ENCODE measurements at regions not wholly inside any gene's neighbourhood (a gene's known extent, or its start where the extent isn't known, plus 50 kb on each side); places are given as distances from the start of the nearest gene placed in this dataset.

- Mint-ChIP-seq H3K9me3 (ENCODE audit: low read depth) (no peaks in the 10 kb centered on the region), H3K4me1 (ENCODE audit: low read depth) (no peaks in the 10 kb centered on the region), H3K27ac (no peak overlapping the region), H3K27me3 (peaks cover 35% of the 10 kb centered on the region), H3K4me3 (ENCODE audit: low read depth) (no peak overlapping the region), H3K36me3 (ENCODE audit: insufficient read depth) (no peaks in the 10 kb centered on the region)
- TF ChIP-seq CTCF (IDR thresholded peaks at IDR 0.05; ENCODE audit: unreplicated experiment), result no peak
- DNase-seq (ENCODE audit: low spot score, unreplicated experiment), result no peak
These were observed 233.6 kb upstream of the IRX1 start for GRCh38 chr5:3361811-3362605.

GRCh38 chr5:3359642-3360041 lies 236.0 kb upstream of the IRX1 start:
- H3K4me3 Mint-ChIP-seq (ENCODE audit: low read depth), result no peak overlapping the region
- DNase-seq (ENCODE audit: low spot score, unreplicated experiment), result no peak
- H3K27ac Mint-ChIP-seq, result no peak overlapping the region
- no peak for TF ChIP-seq CTCF (IDR thresholded peaks at IDR 0.05; ENCODE audit: unreplicated experiment)
- no peaks in the 10 kb centered on the region for H3K9me3 Mint-ChIP-seq (ENCODE audit: low read depth)
- H3K36me3 Mint-ChIP-seq (ENCODE audit: insufficient read depth), result no peaks in the 10 kb centered on the region
- H3K27me3 Mint-ChIP-seq, result peaks cover 33% of the 10 kb centered on the region
- no peaks in the 10 kb centered on the region for H3K4me1 Mint-ChIP-seq (ENCODE audit: low read depth)

- TF ChIP-seq CTCF (IDR thresholded peaks at IDR 0.05; ENCODE audit: unreplicated experiment), result no peak
- H3K27me3 Mint-ChIP-seq, result peaks cover 20% of the 10 kb centered on the region
- no peak overlapping the region for H3K4me3 Mint-ChIP-seq (ENCODE audit: low read depth)
These were observed 238.3 kb upstream of the IRX1 start for GRCh38 chr5:3357291-3357690.

GRCh38 chr5:3356016-3356415 lies 239.6 kb upstream of the IRX1 start:
- TF ChIP-seq CTCF (IDR thresholded peaks at IDR 0.05; ENCODE audit: unreplicated experiment), result no peak
- Mint-ChIP-seq H3K9me3 (ENCODE audit: low read depth) (no peaks in the 10 kb centered on the region), H3K36me3 (ENCODE audit: insufficient read depth) (no peaks in the 10 kb centered on the region), H3K4me3 (ENCODE audit: low read depth) (no peak overlapping the region), H3K27me3 (peaks cover 26% of the 10 kb centered on the region), H3K4me1 (ENCODE audit: low read depth) (peaks cover 5% of the 10 kb centered on the region), H3K27ac (no peak overlapping the region)
- no peak for DNase-seq (ENCODE audit: low spot score, unreplicated experiment)

More at GRCh38 chr5:3357291-3357690, 238.3 kb upstream of the IRX1 start:
- H3K36me3 Mint-ChIP-seq (ENCODE audit: insufficient read depth), result no peaks in the 10 kb centered on the region
- H3K4me1 Mint-ChIP-seq (ENCODE audit: low read depth), result peaks cover 5% of the 10 kb centered on the region
- H3K27ac Mint-ChIP-seq, result no peak overlapping the region
- DNase-seq (ENCODE audit: low spot score, unreplicated experiment), result no peak
- H3K9me3 Mint-ChIP-seq (ENCODE audit: low read depth), result no peaks in the 10 kb centered on the region

GRCh38 chr5:3355126-3355525 lies 240.5 kb upstream of the IRX1 start:
- H3K9me3 Mint-ChIP-seq (ENCODE audit: low read depth), result no peaks in the 10 kb centered on the region
- H3K4me3 Mint-ChIP-seq (ENCODE audit: low read depth), result no peak overlapping the region
- no peak overlapping the region for H3K27ac Mint-ChIP-seq
- peaks cover 24% of the 10 kb centered on the region for H3K27me3 Mint-ChIP-seq
- TF ChIP-seq CTCF (IDR thresholded peaks at IDR 0.05; ENCODE audit: unreplicated experiment), result no peak
- DNase-seq (ENCODE audit: low spot score, unreplicated experiment), result no peak
- peaks cover 5% of the 10 kb centered on the region for H3K4me1 Mint-ChIP-seq (ENCODE audit: low read depth)
- H3K36me3 Mint-ChIP-seq (ENCODE audit: insufficient read depth), result no peaks in the 10 kb centered on the region
